GM08714 (cell line): ENCODE measurements at regions not wholly inside any gene's neighbourhood (a gene's known extent, or its start where the extent isn't known, plus 50 kb on each side); places are given as distances from the start of the nearest gene placed in this dataset.

ENCODE experiments used
- H3K4me3 ChIP-seq: fragments of 200-500 bp; sonication (Bioruptor generic); 2 replicates; pipeline ENCODE4 v1.5.1; 2014; ENCODE audit warnings: mild to moderate bottlenecking, low read length, inconsistent platforms
- ZNF274 ChIP-seq: IDR thresholded peaks from 2 replicates; pipeline ENCODE4 v1.6.1; 2012; ENCODE audit warnings: mild to moderate bottlenecking, low read depth, low read length

GRCh38 chr12:105858981-105859710 is 279.6 kb downstream of the NUAK1 start:
- TF ChIP-seq ZNF274 = no peak
- no peak overlapping the region for H3K4me3 ChIP-seq

GRCh38 chr12:105860561-105861207 is 278.1 kb downstream of the NUAK1 start:
- no peak overlapping the region for H3K4me3 ChIP-seq
- TF ChIP-seq ZNF274 = no peak

- TF ChIP-seq ZNF274 = no peak
- no peak overlapping the region for H3K4me3 ChIP-seq
Measured at GRCh38 chr12:105861227-105861626, 277.5 kb downstream of the NUAK1 start.

GRCh38 chr12:105862163-105862821 is 276.5 kb downstream of the NUAK1 start:
- no peak for TF ChIP-seq ZNF274
- no peak overlapping the region for H3K4me3 ChIP-seq

GRCh38 chr12:105864316-105864715 is 274.4 kb downstream of the NUAK1 start:
- no peak overlapping the region for H3K4me3 ChIP-seq
- TF ChIP-seq ZNF274 = no peak

- TF ChIP-seq ZNF274 = no peak
- H3K4me3 ChIP-seq = no peak overlapping the region
Measured at GRCh38 chr12:105864901-105865300, 273.9 kb downstream of the NUAK1 start.

GRCh38 chr12:105865886-105866285 is 272.9 kb downstream of the NUAK1 start:
- H3K4me3 ChIP-seq = no peak overlapping the region
- TF ChIP-seq ZNF274 = no peak

- TF ChIP-seq ZNF274 = no peak
Measured at GRCh38 chr12:105874121-105874520, 264.6 kb downstream of the NUAK1 start.

GRCh38 chr12:105876396-105876927 is 262.3 kb downstream of the NUAK1 start:
- TF ChIP-seq ZNF274 = no peak
- no peak overlapping the region for H3K4me3 ChIP-seq

More at GRCh38 chr12:105874121-105874520, 264.6 kb downstream of the NUAK1 start:
- H3K4me3 ChIP-seq = no peak overlapping the region

GRCh38 chr12:105878964-105879363 is 259.8 kb downstream of the NUAK1 start:
- H3K4me3 ChIP-seq = no peak overlapping the region
- TF ChIP-seq ZNF274 = no peak

- TF ChIP-seq ZNF274 = no peak
- no peak overlapping the region for H3K4me3 ChIP-seq
Measured at GRCh38 chr12:105880824-105881388, 257.8 kb downstream of the NUAK1 start.

- TF ChIP-seq ZNF274 = no peak
- H3K4me3 ChIP-seq = no peak overlapping the region
Measured at GRCh38 chr12:105882404-105882803, 256.4 kb downstream of the NUAK1 start.

GRCh38 chr12:105887131-105887530 is 251.6 kb downstream of the NUAK1 start:
- no peak for TF ChIP-seq ZNF274
- no peak overlapping the region for H3K4me3 ChIP-seq

GRCh38 chr12:105888696-105889095 is 250.1 kb downstream of the NUAK1 start:
- no peak overlapping the region for H3K4me3 ChIP-seq
- no peak for TF ChIP-seq ZNF274
